ENCODE measurements at regions not wholly inside any gene's neighbourhood (a gene's known extent, or its start where the extent isn't known, plus 50 kb on each side); places are given as distances from the start of the nearest gene placed in this dataset.
"Not testable (repeated sequence)": the region's sequence is repeated elsewhere in the genome, so short reads cannot be mapped to it uniquely, and the experiment has no call there.

DNA sequence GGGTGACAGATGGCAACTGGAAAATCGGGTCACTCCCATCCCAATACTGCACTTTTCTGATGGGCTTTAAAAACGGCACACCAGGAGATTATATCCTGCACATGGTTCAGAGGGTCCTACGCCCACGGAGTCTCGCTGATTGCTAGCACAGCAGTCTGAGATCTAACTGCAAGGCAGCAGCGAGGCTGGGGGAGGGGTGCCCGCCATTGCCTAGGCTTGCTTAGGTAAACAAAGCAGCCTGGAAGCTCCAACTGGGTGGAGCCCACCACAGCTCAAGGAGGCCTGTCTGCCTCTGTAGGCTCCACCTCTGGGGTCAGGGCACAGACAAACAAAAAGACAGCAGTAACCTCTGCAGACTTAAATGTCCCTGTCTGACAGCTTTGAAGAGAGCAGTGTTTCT, 158.7 kb upstream of the MOCS2 start:
- DNase-seq (ENCODE audit: low read depth in 2 of 2): not testable (repeated sequence)

DNA sequence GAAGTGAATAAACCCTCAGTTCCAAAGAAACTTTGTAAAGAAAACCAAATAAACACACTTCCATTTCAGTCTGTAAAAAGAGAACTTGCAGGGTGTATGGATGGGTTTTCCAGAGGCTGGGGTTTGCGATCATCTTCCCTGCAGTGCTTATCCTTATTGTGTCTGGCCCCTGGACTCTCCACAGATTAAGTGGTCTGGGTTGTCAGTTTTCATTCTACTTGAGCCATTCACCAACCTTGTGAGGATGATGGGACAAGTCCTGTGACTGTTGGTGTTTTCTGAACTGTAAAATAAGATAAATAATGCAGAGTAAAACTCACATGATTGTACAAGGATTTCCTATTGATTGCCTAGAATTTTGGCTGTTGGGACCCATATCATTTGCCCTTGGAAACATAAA, 166.1 kb upstream of the MOCS2 start:
- no peak for DNase-seq (ENCODE audit: low read depth in 2 of 2)

DNA sequence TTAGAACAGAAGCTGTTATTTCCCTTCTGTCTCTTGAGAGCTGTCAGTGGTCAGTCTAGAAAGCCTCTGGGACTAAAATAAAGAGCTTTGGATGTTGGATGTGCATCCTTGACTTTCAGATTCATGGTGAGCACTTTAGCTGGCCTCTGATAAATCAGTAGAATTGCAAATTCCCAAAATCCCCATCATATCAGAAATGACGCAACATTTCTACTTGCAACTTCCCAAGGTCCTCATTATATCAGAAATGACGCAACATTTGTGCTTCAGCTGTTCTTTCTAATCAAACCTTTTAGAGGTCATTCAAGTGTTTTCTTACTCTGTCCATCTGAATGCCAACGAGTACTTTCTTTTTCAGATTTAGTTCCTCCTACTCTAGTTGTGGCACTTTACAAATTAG, 167.3 kb upstream of the MOCS2 start:
- no peak for DNase-seq (ENCODE audit: low read depth in 2 of 2)

DNA sequence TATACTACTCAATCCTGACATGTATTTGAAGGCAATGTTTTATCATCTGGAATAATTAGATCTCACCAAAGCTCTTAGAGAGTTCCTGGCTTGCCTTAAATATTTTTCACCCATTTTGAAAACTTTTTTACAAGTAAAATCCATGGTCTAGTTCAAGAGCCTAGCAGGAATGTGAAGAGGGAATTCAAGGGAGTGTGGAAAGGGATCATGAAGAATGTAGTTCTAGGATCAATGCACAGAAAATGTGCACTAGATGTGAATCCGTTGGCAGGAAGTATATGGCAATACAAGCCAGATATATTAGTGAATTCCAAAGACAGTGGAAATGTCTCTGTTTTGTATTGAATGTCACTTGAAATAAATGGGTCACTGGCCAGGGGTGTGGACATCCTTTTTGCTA, 167.9 kb upstream of the MOCS2 start:
- DNase-seq (ENCODE audit: low read depth in 2 of 2): no peak

DNA sequence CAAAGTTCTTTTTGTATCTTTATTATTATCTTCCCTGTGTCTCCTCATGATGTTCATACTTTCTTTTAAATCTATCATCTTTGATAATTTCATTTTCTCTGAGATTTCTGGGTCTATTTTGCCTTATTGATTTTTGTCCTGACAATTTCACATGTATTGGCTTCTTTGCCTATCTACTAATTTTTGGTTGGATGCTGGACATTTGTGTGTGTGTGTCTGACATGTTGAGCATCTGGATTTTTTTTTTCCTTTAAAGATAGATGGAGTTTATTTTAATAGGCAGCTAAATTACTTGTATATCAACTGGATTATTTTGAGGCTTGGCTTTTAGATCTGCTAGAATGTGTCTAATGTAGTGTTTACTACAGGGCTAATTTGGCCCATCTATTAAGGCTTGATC, 178.0 kb upstream of the MOCS2 start:
- no peak for DNase-seq (ENCODE audit: low read depth in 2 of 2)

DNA sequence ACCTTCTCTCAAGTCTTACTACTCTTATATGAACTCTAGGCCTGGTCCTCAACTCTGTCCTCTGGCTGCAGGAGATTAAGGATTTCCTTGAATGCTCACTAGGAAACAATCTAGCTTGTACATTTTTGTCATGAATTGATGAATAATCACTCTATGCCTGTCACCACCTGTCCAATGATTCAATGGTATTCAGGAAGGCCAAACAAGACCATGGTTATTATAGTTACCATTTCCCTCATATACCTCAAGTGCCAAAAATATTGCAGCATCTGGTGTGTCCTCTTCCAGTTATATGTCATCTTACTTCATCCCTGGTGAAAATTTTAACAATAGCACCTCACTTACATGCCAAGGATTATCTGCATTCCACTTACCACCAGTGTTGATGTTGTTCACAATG, 179.0 kb upstream of the MOCS2 start:
- DNase-seq (ENCODE audit: low read depth in 2 of 2): no peak

- DNase-seq (ENCODE audit: low read depth in 2 of 2): no peak
These were observed 181.5 kb upstream of the MOCS2 start for GRCh38 chr5:53291047-53291446.

DNA sequence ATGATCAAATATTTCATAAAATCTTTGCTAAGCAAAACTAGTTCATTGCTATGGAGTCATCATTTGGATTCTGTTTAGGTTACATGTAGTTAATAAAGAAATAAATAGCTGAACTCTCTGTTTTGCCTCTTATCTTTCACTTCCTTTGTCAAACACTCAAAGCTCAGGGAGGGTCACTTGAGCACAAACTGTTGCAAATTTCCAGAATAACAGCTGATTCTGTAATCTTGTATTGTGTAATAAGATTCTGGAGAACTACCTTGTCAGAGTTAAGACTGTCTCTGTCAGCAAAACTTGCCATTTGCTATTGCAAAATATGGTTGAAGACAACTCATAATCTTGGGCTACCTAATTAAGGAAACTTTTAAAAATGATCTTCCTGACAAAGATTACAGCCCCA, 182.0 kb upstream of the MOCS2 start:
- no peak for DNase-seq (ENCODE audit: low read depth in 2 of 2)

DNA sequence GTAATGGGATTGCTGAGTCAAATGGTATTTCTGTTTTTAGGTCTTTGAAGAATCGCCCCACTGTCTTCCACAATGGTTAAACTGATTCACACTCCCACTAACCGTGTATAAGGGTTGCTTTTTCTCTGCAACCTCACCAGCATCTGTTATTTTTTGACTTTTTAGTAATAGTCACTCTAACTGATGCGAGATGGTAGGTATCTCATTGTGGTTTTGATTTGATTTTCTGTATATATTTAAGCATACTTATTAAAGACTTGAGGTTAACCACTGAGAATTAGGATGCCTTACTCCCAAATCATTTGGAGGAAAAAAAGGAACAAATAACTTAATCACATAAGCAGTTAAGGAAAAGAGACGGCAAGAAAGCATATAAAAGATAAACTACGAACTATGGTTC, 181.6 kb upstream of the FST start:
- no peak for DNase-seq (ENCODE audit: low read depth in 2 of 2)

- no peak for DNase-seq (ENCODE audit: low read depth in 2 of 2)
These were observed 177.9 kb upstream of the FST start for GRCh38 chr5:53302529-53302928.

DNA sequence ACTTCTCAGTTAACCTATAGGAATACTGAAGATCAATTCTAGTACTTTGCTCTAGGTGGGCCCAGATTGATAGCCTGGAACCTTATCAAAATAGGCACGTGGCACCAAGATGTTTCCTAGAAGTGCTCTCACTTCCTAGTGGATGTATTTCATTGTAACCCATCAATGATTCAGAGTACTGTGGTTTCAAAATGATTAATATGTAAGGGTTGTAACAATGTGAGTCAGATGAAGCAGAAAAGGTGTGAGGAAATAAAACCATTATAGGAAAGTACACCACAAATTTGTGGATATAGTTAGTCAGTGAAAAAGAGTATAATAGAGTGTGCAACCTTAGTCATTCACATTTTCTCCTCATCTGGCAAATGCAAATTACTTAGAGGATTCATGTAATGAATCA, 177.3 kb upstream of the FST start:
- DNase-seq (ENCODE audit: low read depth in 2 of 2): no peak

DNA sequence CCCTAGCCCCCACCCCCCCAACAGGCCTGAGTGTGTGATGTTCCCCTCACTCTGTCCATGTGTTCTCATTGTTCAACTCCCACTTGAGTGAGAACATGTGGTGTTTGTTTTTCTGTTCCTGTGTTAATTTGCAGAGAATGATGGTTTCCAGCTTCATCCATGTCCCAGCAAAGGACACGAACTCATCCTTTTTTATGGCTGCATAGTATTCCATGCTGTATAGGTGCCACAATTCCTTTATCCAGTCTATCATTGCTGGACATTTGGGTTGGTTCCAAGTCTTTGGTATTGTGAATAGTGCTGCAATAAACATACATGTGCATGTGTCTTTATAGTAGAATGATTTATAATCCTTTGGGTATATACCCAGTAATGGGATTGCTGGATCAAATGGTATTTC, 175.1 kb upstream of the FST start:
- not testable (repeated sequence) for DNase-seq (ENCODE audit: low read depth in 2 of 2)

- no peak for DNase-seq (ENCODE audit: low read depth in 2 of 2)
These were observed 170.8 kb upstream of the FST start for GRCh38 chr5:53309653-53310052.

GRCh38 chr5:53311681-53312080, 168.7 kb upstream of the FST start:
- DNase-seq (ENCODE audit: low read depth in 2 of 2): no peak

- no peak for DNase-seq (ENCODE audit: low read depth in 2 of 2)
These were observed 167.3 kb upstream of the FST start for GRCh38 chr5:53313145-53313544.

DNA sequence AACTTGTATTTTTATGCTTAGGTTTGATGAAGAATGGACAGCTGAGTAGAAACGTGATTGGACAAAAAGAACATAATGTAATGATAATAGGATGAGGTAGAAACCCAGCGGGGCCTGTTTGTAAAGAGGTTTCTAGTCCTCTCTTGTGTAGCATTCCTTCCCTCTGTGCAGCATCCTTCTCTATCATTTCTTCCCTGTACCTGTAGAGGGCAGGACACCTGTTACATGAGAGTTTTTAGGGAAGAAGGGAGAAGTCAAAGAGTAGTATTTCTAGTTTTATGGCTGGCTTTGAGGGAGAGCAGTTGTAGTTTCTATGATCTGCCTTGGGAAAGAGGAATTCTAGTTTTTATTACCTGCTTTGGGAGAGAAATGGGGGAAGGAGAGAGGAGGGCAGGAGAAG, 162.1 kb upstream of the FST start:
- DNase-seq (ENCODE audit: low read depth in 2 of 2): no peak

DNA sequence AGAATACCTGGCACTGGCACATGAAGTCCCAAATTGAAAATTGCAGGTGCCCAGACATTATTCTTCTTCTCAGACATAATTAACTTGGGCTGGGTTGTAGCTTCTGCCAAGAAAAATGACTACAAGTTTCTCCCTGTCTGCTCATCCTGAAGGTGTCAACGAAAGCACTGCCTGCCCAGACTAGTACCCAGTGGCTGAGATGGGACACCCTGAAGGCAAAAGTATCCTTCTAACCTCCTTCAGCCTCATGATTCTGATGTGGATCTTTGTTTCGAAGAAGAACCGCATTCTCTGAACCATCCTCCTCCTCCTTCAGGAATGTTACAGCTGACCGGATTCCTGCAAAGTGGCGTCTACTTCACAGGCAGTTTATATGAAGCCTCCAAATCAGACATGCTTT, 161.1 kb upstream of the FST start:
- DNase-seq (ENCODE audit: low read depth in 2 of 2): no peak

DNA sequence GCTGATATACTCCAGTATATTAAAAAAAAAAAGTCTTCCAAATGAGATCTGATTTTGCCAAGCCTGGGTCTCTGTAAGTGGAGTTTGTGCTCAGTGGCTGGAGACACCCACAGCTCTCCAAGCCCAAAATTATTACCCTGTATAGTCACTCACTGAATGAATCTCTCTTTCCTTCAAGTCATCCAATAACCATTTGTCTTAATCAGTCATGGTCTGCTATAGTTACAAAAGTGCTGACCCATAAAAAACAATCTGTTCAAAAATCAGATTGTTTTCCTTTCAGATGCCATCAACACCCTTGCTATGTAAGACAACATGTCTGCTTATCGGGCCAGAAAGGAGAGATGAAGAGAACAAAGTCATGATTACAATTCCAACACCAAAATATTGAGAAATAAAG, 159.4 kb upstream of the FST start:
- no peak for DNase-seq (ENCODE audit: low read depth in 2 of 2)

DNA sequence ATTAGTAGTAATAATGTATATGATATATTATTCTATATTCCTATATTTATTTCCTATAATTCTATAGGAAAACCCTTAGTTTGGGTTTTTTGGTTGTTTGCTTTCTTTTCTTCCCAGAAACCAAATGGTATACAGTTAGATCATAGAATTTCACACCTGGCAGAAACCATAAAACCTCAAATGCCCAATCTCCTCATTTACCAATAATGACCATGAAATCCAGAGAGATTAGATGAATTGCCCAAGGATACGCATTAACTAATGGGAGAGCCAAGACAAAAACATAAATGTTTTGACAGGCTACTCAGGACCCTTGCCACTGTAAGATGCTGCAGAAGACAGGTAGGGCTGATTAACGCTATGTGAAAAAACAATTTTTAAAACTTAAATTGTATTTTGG, 158.7 kb upstream of the FST start:
- DNase-seq (ENCODE audit: low read depth in 2 of 2): no peak

- no peak for DNase-seq (ENCODE audit: low read depth in 2 of 2)
These were observed 158.2 kb upstream of the FST start for GRCh38 chr5:53322257-53322656.

DNA sequence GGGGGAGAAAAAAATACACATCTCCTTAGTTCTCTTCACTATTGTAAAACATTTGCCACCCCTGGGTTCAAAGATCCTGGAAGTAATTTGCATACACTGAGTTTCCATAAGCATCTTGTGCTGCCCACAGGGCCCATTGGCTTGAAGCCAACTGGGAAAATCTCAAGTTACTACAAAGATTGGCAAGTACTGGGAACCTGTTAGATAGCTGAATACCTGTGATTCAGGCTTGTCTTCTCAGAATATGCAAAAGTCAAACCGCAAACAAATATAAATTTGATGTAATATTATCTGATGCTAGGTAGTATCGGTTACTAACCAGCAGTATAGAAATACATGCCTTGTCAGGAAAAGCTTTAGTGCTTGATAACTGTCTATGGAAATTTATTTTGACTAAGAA, 156.9 kb upstream of the FST start:
- no peak for DNase-seq (ENCODE audit: low read depth in 2 of 2)

DNA sequence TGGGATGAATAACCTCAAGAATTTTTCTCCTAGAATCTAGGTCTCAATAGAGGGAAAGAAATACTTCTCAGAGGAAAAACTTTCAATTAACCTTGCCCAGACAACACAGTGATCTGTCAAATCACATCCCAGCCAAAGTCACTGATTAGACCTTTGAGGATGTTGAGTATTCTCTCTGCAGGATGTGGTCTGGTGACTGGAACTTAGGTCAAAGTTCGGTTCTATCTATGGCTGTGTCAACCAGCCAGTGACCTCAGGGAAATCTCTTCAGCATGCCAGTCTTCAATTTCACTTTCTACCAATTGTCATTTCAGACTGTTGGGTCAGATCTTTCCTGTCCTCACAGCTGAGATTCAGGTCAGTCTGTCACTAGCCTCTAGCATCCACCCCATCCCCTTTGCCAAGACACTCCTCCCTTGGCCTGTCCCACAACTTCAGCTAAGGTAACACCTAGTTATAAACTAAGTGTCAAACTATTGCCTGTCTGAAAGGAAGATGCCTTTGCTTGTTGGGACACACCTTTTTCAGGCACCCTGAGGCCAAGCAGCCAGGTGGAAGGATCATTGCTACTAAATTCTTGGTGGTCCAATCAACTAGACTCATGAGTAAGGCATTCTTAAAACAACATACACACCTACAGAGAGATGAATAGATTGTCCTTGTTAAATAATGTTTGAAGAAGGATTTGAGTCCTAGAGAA, 156.3 kb upstream of the FST start:
- DNase-seq (ENCODE audit: low read depth in 2 of 2): no peak

DNA sequence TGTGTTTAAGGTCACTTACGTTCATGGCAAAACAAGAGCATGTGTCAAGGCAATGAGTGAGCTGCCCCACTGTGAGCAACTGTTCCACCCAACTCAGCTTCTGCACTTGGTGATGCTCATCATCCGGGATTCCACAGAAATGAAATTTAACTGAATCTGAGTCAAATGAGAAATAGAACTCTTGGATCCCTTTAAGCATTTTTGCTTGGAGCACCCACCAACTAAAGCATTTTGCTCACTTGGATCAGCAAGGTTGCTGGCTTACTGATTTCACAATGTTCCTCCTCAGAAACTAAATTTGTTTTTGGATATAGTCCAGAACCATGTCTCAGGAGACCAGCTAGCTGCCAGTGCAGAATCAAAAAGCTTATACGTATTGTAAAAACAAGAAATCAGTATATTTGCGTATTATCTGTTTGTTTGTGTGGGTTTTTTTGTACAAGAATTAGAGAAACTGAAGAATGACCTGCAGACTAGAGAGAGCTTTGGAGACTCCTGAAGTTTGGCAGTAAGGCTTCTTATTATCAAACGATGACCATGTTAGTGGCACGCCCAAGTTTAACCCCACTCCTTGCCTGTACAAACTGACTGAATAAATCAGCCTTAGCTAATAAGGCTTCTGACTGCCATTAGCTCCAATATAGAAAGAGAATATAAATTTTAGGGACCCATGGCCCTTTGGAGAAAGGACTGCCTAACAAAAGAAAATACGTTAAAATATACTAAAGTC, 153.8 kb upstream of the FST start:
- DNase-seq (ENCODE audit: low read depth in 2 of 2): no peak

DNA sequence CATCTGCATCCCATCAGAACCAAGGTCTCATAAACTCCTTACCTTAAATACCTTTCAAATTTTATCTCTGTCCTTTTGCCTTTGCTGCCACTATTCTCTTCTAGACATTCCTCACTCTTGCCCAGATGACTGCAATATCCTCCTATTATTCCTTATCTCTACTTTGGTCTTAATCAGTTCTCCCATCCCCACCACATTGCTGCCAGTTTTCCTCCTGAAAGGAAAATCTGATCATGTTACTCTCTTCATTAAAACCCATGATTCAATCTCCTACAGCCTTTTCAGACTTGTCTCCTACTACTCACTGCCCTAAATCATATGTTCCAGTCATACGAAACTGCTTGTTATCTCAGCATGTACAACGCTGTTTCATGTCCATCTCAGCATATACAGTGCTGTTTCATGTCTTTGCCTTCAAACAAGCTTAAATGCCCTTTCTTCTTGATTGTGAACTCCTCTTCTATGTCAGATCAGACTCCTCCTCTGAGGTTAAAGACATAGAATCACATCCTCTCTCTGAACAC, 152.6 kb upstream of the FST start:
- DNase-seq (ENCODE audit: low read depth in 2 of 2): no peak

All from stimulated activated CD4-positive, alpha-beta T cell treated with anti-CD3 and anti-CD28 coated beads, Interleukin-4, amount 100 ng/mL, for 48 hours (primary cell).